ENCODE measurements at regions not wholly inside any gene's neighbourhood (a gene's known extent, or its start where the extent isn't known, plus 50 kb on each side); places are given as distances from the start of the nearest gene placed in this dataset.
"Not testable (repeated sequence)": the region's sequence is repeated elsewhere in the genome, so short reads cannot be mapped to it uniquely, and the experiment has no call there.

- DNase-seq, result no peak
Observed at GRCh38 chr11:38700111-38700510, 2102.1 kb upstream of the RAG2 start.

- no peak for DNase-seq
Observed at GRCh38 chr11:38693306-38693705, 2095.3 kb upstream of the RAG2 start.

- not testable (repeated sequence) for DNase-seq
Observed at GRCh38 chr11:38690211-38690610, 2092.2 kb upstream of the RAG2 start.

GRCh38 chr11:38687008-38687407 is 2089.0 kb upstream of the RAG2 start:
- no peak for DNase-seq

- DNase-seq, result no peak
Observed at GRCh38 chr11:38683484-38683883, 2085.4 kb upstream of the RAG2 start.

- DNase-seq, result no peak
Observed at GRCh38 chr11:38680746-38681145, 2082.7 kb upstream of the RAG2 start.

GRCh38 chr11:38680166-38680565 is 2082.1 kb upstream of the RAG2 start:
- DNase-seq, result no peak

GRCh38 chr11:38672445-38672844 is 2074.4 kb upstream of the RAG2 start:
- no peak for DNase-seq

GRCh38 chr11:38667359-38667758 is 2069.3 kb upstream of the RAG2 start:
- DNase-seq, result no peak

- DNase-seq, result no peak
Observed at GRCh38 chr11:38648604-38649003, 2050.6 kb upstream of the RAG2 start.

- no peak for DNase-seq
Observed at GRCh38 chr11:38646382-38646781, 2048.3 kb upstream of the RAG2 start.

GRCh38 chr11:38640854-38641253 is 2042.8 kb upstream of the RAG2 start:
- no peak for DNase-seq

- DNase-seq, result no peak
Observed at GRCh38 chr11:38612701-38613100, 2014.7 kb upstream of the RAG2 start.

- DNase-seq, result not testable (repeated sequence)
Observed at GRCh38 chr11:38601371-38601770, 2003.3 kb upstream of the RAG2 start.

GRCh38 chr11:38598418-38598817 is 2000.4 kb upstream of the RAG2 start:
- DNase-seq, result no peak

- not testable (repeated sequence) for DNase-seq
Observed at GRCh38 chr11:38595359-38596016, 1997.5 kb upstream of the RAG2 start.

GRCh38 chr11:38594895-38595294 is 1996.9 kb upstream of the RAG2 start:
- DNase-seq, result no peak

GRCh38 chr11:38593649-38594048 is 1995.6 kb upstream of the RAG2 start:
- no peak for DNase-seq

GRCh38 chr11:38582756-38583155 is 1984.7 kb upstream of the RAG2 start:
- no peak for DNase-seq

- no peak for DNase-seq
Observed at GRCh38 chr11:38582151-38582550, 1984.1 kb upstream of the RAG2 start.

- no peak for DNase-seq
Observed at GRCh38 chr11:38577769-38578168, 1979.7 kb upstream of the RAG2 start.

GRCh38 chr11:38562562-38562961 is 1964.5 kb upstream of the RAG2 start:
- no peak for DNase-seq

- DNase-seq, result no peak
Observed at GRCh38 chr11:38553148-38553547, 1955.1 kb upstream of the RAG2 start.

- DNase-seq, result no peak
Observed at GRCh38 chr11:38547462-38547861, 1949.4 kb upstream of the RAG2 start.

GRCh38 chr11:38543986-38544385 is 1946.0 kb upstream of the RAG2 start:
- DNase-seq, result no peak

Measured in AML-193 (cell line).